T-helper 17 cell (primary cell): ENCODE measurements at regions not wholly inside any gene's neighbourhood (a gene's known extent, or its start where the extent isn't known, plus 50 kb on each side); places are given as distances from the start of the nearest gene placed in this dataset.
"Not testable (repeated sequence)": the region's sequence is repeated elsewhere in the genome, so short reads cannot be mapped to it uniquely, and the experiment has no call there.

Source experiments
- ATAC-seq: fragments of 150-1000 bp; cut with Tn5 transposase; 2 replicates; pipeline ENCODE4 v1.10.0; 2021; ENCODE audit warnings: mild to moderate bottlenecking, moderate library complexity
- DNase-seq, 3 donors: peaks; one replicate each; pipeline versions ENCODE4 v3.0.0 to v3.0.0-alpha.2; 2020 to 2021
- H3K9me3 ChIP-seq: one replicate; pipeline ENCODE4 v1.7.0; 2013; ENCODE audit warnings: low read length, mild to moderate bottlenecking; ENCODE audit not compliant: control insufficient read depth, poor library complexity, severe bottlenecking
- H3K27ac Mint-ChIP-seq: one replicate; pipeline ENCODE4 v1.8.0; 2022; ENCODE audit warnings: mild to moderate bottlenecking, moderate library complexity, mixed read lengths
- H3K27me3 Mint-ChIP-seq: one replicate; pipeline ENCODE4 v1.8.0; 2022; ENCODE audit warnings: mixed read lengths
- H3K36me3 Mint-ChIP-seq: one replicate; pipeline ENCODE4 v1.8.0; 2022; ENCODE audit warnings: low read depth, mixed read lengths
- H3K4me1 Mint-ChIP-seq: one replicate; pipeline ENCODE4 v1.8.0; 2022; ENCODE audit warnings: mild to moderate bottlenecking, mixed read lengths
- H3K4me3 Mint-ChIP-seq: one replicate; pipeline ENCODE4 v1.8.0; 2022; ENCODE audit warnings: mild to moderate bottlenecking, moderate library complexity, mixed read lengths

GRCh38 chr10:21399392-21400035 is 126.0 kb downstream of the SKIDA1 start:
- H3K27ac Mint-ChIP-seq, result no peak overlapping the region
- DNase-seq, result no peak
- no peaks in the 10 kb centered on the region for H3K4me1 Mint-ChIP-seq
- H3K36me3 Mint-ChIP-seq, result no peaks in the 10 kb centered on the region
- no peaks in the 10 kb centered on the region for H3K9me3 ChIP-seq
- no peak for ATAC-seq
- H3K4me3 Mint-ChIP-seq, result no peak overlapping the region
- peaks cover 9% of the 10 kb centered on the region for H3K27me3 Mint-ChIP-seq

- DNase-seq, result no peak
- ATAC-seq, result no peak
- Mint-ChIP-seq H3K4me1 (no peaks in the 10 kb centered on the region), H3K36me3 (no peaks in the 10 kb centered on the region), H3K4me3 (no peak overlapping the region), H3K27ac (no peak overlapping the region), H3K27me3 (peaks cover 9% of the 10 kb centered on the region)
- H3K9me3 ChIP-seq, result no peaks in the 10 kb centered on the region
Measured at GRCh38 chr10:21398563-21399231, 126.8 kb downstream of the SKIDA1 start.

- H3K9me3 ChIP-seq, result no peaks in the 10 kb centered on the region
- no peak overlapping the region for H3K4me3 Mint-ChIP-seq
- H3K4me1 Mint-ChIP-seq, result no peaks in the 10 kb centered on the region
- peaks cover 9% of the 10 kb centered on the region for H3K27me3 Mint-ChIP-seq
- H3K27ac Mint-ChIP-seq, result no peak overlapping the region
- H3K36me3 Mint-ChIP-seq, result no peaks in the 10 kb centered on the region
- no peak for DNase-seq
- ATAC-seq, result no peak
Measured at GRCh38 chr10:21396889-21397288, 128.6 kb downstream of the SKIDA1 start.

GRCh38 chr10:21393931-21394330 is 131.6 kb downstream of the SKIDA1 start:
- H3K36me3 Mint-ChIP-seq, result peaks cover 2% of the 10 kb centered on the region
- DNase-seq (no peak), ATAC-seq (no peak)
- H3K4me1 Mint-ChIP-seq, result no peaks in the 10 kb centered on the region
- peaks cover 21% of the 10 kb centered on the region for H3K27me3 Mint-ChIP-seq
- H3K27ac Mint-ChIP-seq, result no peak overlapping the region
- H3K9me3 ChIP-seq, result no peaks in the 10 kb centered on the region
- no peak overlapping the region for H3K4me3 Mint-ChIP-seq

- no peak overlapping the region for H3K27ac Mint-ChIP-seq
- no peaks in the 10 kb centered on the region for H3K4me1 Mint-ChIP-seq
- no peaks in the 10 kb centered on the region for H3K9me3 ChIP-seq
- H3K27me3 Mint-ChIP-seq, result peaks cover 33% of the 10 kb centered on the region
- no peak overlapping the region for H3K4me3 Mint-ChIP-seq
- no peak for ATAC-seq
- peaks cover 2% of the 10 kb centered on the region for H3K36me3 Mint-ChIP-seq
- no peak for DNase-seq
Measured at GRCh38 chr10:21388589-21388988, 136.9 kb downstream of the SKIDA1 start.

- H3K36me3 Mint-ChIP-seq, result peaks cover 2% of the 10 kb centered on the region
- H3K4me1 Mint-ChIP-seq, result no peaks in the 10 kb centered on the region
- H3K9me3 ChIP-seq, result no peaks in the 10 kb centered on the region
- DNase-seq (no peak), ATAC-seq (no peak)
- no peak overlapping the region for H3K27ac Mint-ChIP-seq
- peaks cover 33% of the 10 kb centered on the region for H3K27me3 Mint-ChIP-seq
- no peak overlapping the region for H3K4me3 Mint-ChIP-seq
Measured at GRCh38 chr10:21387868-21388267, 137.6 kb downstream of the SKIDA1 start.

- DNase-seq (no peak), ATAC-seq (no peak)
Measured at GRCh38 chr10:21385996-21386585, 139.4 kb downstream of the SKIDA1 start.

GRCh38 chr10:21385536-21385935 is 139.9 kb downstream of the SKIDA1 start:
- peaks cover 2% of the 10 kb centered on the region for H3K36me3 Mint-ChIP-seq
- no peak overlapping the region for H3K4me3 Mint-ChIP-seq
- H3K4me1 Mint-ChIP-seq, result peaks cover 2% of the 10 kb centered on the region
- DNase-seq (no peak), ATAC-seq (no peak)
- no peak overlapping the region for H3K27ac Mint-ChIP-seq
- H3K27me3 Mint-ChIP-seq, result peaks cover 29% of the 10 kb centered on the region
- no peaks in the 10 kb centered on the region for H3K9me3 ChIP-seq

More at GRCh38 chr10:21385996-21386585, 139.4 kb downstream of the SKIDA1 start:
- H3K27ac Mint-ChIP-seq, result no peak overlapping the region
- no peaks in the 10 kb centered on the region for H3K9me3 ChIP-seq
- peaks cover 2% of the 10 kb centered on the region for H3K4me1 Mint-ChIP-seq
- peaks cover 35% of the 10 kb centered on the region for H3K27me3 Mint-ChIP-seq
- no peak overlapping the region for H3K4me3 Mint-ChIP-seq
- peaks cover 2% of the 10 kb centered on the region for H3K36me3 Mint-ChIP-seq

GRCh38 chr10:21379143-21379542 is 146.3 kb downstream of the SKIDA1 start:
- Mint-ChIP-seq H3K4me1 (peaks cover 2% of the 10 kb centered on the region), H3K4me3 (no peak overlapping the region), H3K27ac (peak overlapping the region; percentile 2), H3K36me3 (no peaks in the 10 kb centered on the region), H3K27me3 (peaks cover 6% of the 10 kb centered on the region)
- H3K9me3 ChIP-seq, result no peaks in the 10 kb centered on the region
- ATAC-seq, result no peak
- no peak for DNase-seq

GRCh38 chr10:21375274-21375673 is 150.2 kb downstream of the SKIDA1 start:
- H3K27ac Mint-ChIP-seq, result not testable (repeated sequence)

GRCh38 chr10:21373881-21374280 is 151.6 kb downstream of the SKIDA1 start:
- H3K4me3 Mint-ChIP-seq, ATAC-seq, DNase-seq, H3K9me3 ChIP-seq, H3K4me1 Mint-ChIP-seq, H3K36me3 Mint-ChIP-seq, H3K27me3 Mint-ChIP-seq: not testable (repeated sequence)
- H3K27ac Mint-ChIP-seq, result peak overlapping the region; percentile 74

More at GRCh38 chr10:21375274-21375673, 150.2 kb downstream of the SKIDA1 start:
- not testable (repeated sequence) for H3K27me3 Mint-ChIP-seq, H3K4me3 Mint-ChIP-seq, ATAC-seq, H3K36me3 Mint-ChIP-seq, H3K9me3 ChIP-seq, H3K4me1 Mint-ChIP-seq, DNase-seq

- ATAC-seq, result peak; percentile 79
- Mint-ChIP-seq H3K27me3 (no peaks in the 10 kb centered on the region), H3K27ac (no peak overlapping the region), H3K4me1 (peaks cover 4% of the 10 kb centered on the region), H3K36me3 (no peaks in the 10 kb centered on the region), H3K4me3 (peak overlapping the region; percentile 21)
- H3K9me3 ChIP-seq, result no peaks in the 10 kb centered on the region
- no peak for DNase-seq
Measured at GRCh38 chr10:21372651-21373410, 152.7 kb downstream of the SKIDA1 start.

- H3K4me3 Mint-ChIP-seq, result no peak overlapping the region
- no peaks in the 10 kb centered on the region for H3K27me3 Mint-ChIP-seq
Measured at GRCh38 chr10:21369697-21370096, 155.8 kb downstream of the SKIDA1 start.

More at GRCh38 chr10:21369697-21370096, 155.8 kb downstream of the SKIDA1 start:
- ATAC-seq, result no peak
- no peaks in the 10 kb centered on the region for H3K36me3 Mint-ChIP-seq
- H3K27ac Mint-ChIP-seq, result no peak overlapping the region
- H3K4me1 Mint-ChIP-seq, result peaks cover 4% of the 10 kb centered on the region
- DNase-seq, result no peak
- H3K9me3 ChIP-seq, result no peaks in the 10 kb centered on the region
